Right lobe of liver (tissue), 6 donors: ENCODE measurements at regions not wholly inside any gene's neighbourhood (a gene's known extent, or its start where the extent isn't known, plus 50 kb on each side); places are given as distances from the start of the nearest gene placed in this dataset.
A peak's percentile ranks its signal among the peaks of the same experiment; 100 is the strongest.

Source experiments
- ATAC-seq, 4 donors: fragments of 200-7000 bp; cut with Tn5 transposase; one replicate each; pipeline ENCODE4 v1.9.1; 2020; ENCODE audit warnings: mild to moderate bottlenecking in 4 of 4, moderate library complexity in 4 of 4
- DNase-seq, 3 donors: peaks; one replicate each; pipeline ENCODE4 v3.0.0-alpha.2; 2020
- H3K27ac ChIP-seq, 3 donors: fragments of 200-600 bp; one replicate each; pipeline ENCODE4 v1.8.0; 2022
- H3K27me3 ChIP-seq, 2 donors: fragments of 200-600 bp; one replicate each; pipeline ENCODE4 v1.8.0; 2022
- H3K36me3 ChIP-seq, 4 donors: fragments of 200-600 bp; sonication (generic) in 1 of 4; one replicate each; pipeline versions ENCODE4 v1.5.1 to v1.8.0; 2017 to 2022; ENCODE audit warnings: control low read depth in 1 of 4
- H3K4me1 ChIP-seq, 4 donors: fragments of 200-600 bp; sonication (generic) in 1 of 4; one replicate each; pipeline versions ENCODE4 v1.5.1 to v1.8.0; 2017 to 2022; ENCODE audit warnings: control low read depth in 1 of 4
- H3K4me3 ChIP-seq, 3 donors: fragments of 200-600 bp; one replicate each; pipeline ENCODE4 v1.8.0; 2022
- H3K9me3 ChIP-seq, 4 donors: fragments of 200-600 bp; sonication (generic) in 1 of 4; one replicate each; pipeline versions ENCODE4 v1.5.1 to v1.8.0; 2017 to 2022; ENCODE audit warnings: control low read depth in 1 of 4
- POLR2A ChIP-seq: fragments of 450-650 bp; IDR thresholded peaks from one replicate; pipeline ENCODE4 v1.6.1; 2017; ENCODE audit warnings: antibody characterized with exemption, mild to moderate bottlenecking
- WGBS: methylation state at CpG from one replicate; pipeline ENCODE4 v1.1.6; 2018; ENCODE audit warnings: low coverage, low lambda C conversion rate; ENCODE audit not compliant: insufficient coverage; ENCODE audit errors: missing lambda C conversion rate; 5-methylcytosine and 5-hydroxymethylcytosine counted together
- intact Hi-C, 2 donors: fragments of 100-400 bp; cut with DNase I; formaldehyde crosslinking; loops; one replicate each; pipeline versions ENCODE4 v1.11.2 to v1.14.1; 2022
- TF ChIP-seq, protein P1 (sequence below), 4 donors: fragments of 200-600 bp in 3 of 4; fragments of 450-650 bp in 1 of 4; IDR thresholded peaks; one replicate each; pipeline versions ENCODE4 v1.5.1 to v1.8.0; 2016 to 2022; ENCODE audit warnings: antibody characterized with exemption in 4 of 4, mild to moderate bottlenecking in 2 of 4
- donor health status: DM: no; HTN: yes; CAD: no.
- donor health status: DM: no; HTN: no; CAD: no.
- donor health status: DM: no; HTN: no; CAD: no.
- donor health status: DM: no; HTN: yes; CAD: no.
- donor health status: DM: no; HTN: yes; CAD: no.

DNA sequence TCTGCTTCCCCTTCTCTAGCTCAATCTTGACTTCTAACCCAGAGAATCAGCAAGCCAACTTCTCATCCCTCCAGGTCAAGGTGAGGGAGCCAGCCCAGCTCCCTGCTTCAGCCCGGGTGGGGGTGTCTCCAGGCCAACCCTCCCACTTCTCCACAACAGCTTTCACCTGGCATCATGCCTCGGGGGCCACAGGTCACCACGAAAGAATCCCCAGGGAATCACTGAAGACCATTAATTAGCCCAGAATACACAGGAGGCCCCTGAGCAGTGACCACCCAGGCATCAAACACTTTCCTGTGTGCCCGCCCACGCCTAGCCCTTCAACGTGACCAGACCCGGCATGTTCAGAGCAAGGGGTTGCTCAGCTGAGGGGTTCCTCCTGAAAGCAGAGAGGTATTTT, 646.7 kb downstream of the BCOR start:
- WGBS = 61% methylated on average over 7 of the region's 7 CpGs

DNA sequence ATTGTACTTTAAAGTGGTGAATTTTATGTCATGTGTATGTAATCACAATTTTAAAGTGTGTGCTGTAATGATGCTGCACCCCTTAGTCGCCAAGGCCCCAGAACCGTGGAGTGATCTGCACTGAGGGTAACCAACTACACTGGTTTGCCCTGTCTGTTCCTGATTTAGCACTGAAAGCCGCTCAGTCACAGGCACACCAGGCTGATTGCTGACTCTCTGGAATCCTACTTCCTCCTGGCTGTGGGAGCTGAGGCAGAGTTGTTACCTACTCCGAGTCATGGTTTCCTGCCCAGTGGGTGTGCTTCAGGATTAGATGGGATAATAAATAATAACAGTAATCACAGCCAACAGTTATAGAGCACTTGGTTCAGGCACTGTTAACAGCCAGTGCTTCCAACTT, 645.4 kb downstream of the BCOR start:
- ATAC-seq (peak in 2 of 4 donors; percentile 16 to 37), DNase-seq (no peak)
- H3K27me3 ChIP-seq = no peaks in the 10 kb centered on the region
- no peaks in the 10 kb centered on the region for H3K36me3 ChIP-seq
- WGBS = no CpG with 5 or more reads among the region's 4 CpGs
- intact Hi-C loops = no loop called here
- no peak overlapping the region for H3K27ac ChIP-seq
- no peak overlapping the region for H3K4me3 ChIP-seq
- TF ChIP-seq, protein P1, sequence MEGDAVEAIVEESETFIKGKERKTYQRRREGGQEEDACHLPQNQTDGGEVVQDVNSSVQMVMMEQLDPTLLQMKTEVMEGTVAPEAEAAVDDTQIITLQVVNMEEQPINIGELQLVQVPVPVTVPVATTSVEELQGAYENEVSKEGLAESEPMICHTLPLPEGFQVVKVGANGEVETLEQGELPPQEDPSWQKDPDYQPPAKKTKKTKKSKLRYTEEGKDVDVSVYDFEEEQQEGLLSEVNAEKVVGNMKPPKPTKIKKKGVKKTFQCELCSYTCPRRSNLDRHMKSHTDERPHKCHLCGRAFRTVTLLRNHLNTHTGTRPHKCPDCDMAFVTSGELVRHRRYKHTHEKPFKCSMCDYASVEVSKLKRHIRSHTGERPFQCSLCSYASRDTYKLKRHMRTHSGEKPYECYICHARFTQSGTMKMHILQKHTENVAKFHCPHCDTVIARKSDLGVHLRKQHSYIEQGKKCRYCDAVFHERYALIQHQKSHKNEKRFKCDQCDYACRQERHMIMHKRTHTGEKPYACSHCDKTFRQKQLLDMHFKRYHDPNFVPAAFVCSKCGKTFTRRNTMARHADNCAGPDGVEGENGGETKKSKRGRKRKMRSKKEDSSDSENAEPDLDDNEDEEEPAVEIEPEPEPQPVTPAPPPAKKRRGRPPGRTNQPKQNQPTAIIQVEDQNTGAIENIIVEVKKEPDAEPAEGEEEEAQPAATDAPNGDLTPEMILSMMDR (IDR thresholded peaks at IDR 0.05) = no peak
- TF ChIP-seq POLR2A = no peak
- H3K4me1 ChIP-seq = no peaks in the 10 kb centered on the region
- no peaks in the 10 kb centered on the region for H3K9me3 ChIP-seq

More for the DNA sequence above, 646.7 kb downstream of the BCOR start:
- no peaks in the 10 kb centered on the region for H3K4me1 ChIP-seq
- ATAC-seq (no peak), DNase-seq (no peak)
- H3K36me3 ChIP-seq = no peaks in the 10 kb centered on the region
- intact Hi-C loops = no loop called here
- H3K4me3 ChIP-seq = no peak overlapping the region
- TF ChIP-seq POLR2A = no peak
- TF ChIP-seq, protein P1 (IDR thresholded peaks at IDR 0.05) = no peak
- no peaks in the 10 kb centered on the region for H3K9me3 ChIP-seq
- no peak overlapping the region for H3K27ac ChIP-seq
- H3K27me3 ChIP-seq = no peaks in the 10 kb centered on the region

DNA sequence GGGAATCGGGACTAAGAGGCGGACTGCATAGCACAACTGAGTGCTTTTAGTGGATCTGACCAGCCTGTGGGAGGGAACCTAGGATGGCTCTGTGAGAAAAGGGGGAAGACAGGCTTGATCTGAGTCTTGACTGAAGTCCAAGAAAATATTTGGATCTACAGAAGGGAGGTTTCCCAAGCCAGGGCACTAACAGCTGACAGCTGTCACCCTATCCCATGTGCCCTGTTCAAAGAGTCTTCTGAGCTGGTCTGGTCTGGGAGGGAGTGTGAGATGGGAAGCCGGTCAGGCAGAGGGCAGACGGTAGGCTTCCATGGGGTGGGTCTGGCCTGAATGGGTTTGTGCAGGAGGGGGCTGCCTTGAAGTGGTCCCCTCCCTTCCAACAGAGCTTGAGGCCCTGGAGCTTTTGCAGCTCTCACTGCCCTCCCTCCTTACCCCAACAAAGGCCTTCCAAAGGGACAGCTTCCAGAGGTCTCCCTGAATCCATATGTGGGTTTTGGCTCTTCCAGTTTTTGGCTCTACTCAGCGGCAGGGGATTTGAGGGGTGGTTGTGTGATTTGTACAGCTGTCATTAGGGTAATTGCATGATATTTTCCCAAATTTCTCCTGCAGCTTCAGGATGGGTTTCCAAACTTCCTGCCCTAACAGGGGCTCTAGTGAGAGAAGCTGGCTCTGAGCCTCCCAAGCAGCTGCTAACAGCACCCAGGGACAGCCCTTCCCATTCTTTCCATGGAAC, 643.7 kb downstream of the BCOR start:
- ATAC-seq (no peak), DNase-seq (no peak)
- H3K36me3 ChIP-seq = no peaks in the 10 kb centered on the region
- 56% methylated on average over 3 of the region's 5 CpGs for WGBS
- intact Hi-C loops = no loop called here
- no peak overlapping the region for H3K27ac ChIP-seq
- H3K27me3 ChIP-seq = no peaks in the 10 kb centered on the region
- TF ChIP-seq, protein P1 (IDR thresholded peaks at IDR 0.05) = no peak
- TF ChIP-seq POLR2A = no peak
- H3K4me1 ChIP-seq = no peaks in the 10 kb centered on the region
- H3K9me3 ChIP-seq = no peaks in the 10 kb centered on the region
- no peak overlapping the region for H3K4me3 ChIP-seq

DNA sequence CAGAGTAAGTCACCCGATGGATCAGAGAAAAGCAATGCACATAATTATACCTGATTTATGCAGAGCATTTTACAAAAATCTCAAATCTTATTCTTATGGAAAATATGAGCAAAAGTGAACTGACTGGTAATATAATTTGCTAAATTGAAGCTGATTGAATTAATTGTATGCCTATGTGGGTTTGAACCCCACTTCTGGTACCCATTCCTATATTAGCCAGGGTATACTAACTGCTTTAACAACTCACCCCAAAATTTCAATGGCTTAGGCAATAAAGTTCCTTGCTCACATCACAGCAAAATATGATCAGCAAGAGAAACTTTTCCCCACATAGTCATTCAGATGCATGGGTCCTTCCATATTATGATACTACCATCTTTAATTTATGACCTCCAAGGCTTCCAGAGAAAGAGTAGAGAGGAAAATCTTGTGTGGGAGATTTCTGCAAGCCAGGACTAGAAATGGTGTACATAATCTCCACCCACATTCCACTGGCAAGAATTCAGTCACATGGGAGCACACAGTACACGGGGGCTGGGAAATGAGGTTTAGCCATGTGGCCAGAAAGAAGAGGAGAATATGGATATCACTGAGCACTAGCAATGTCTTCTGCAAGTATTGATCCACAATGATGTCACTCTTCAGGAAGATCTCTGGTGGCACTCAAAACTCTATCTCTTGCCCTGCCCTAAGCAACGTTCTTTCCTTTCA, 640.7 kb downstream of the BCOR start:
- H3K36me3 ChIP-seq = no peaks in the 10 kb centered on the region
- WGBS = 44% methylated on average over 3 of the region's 3 CpGs

More for the DNA sequence above, 640.7 kb downstream of the BCOR start:
- Histone ChIP-seq H3K27me3 (no peaks in the 10 kb centered on the region), H3K9me3 (no peaks in the 10 kb centered on the region), H3K4me3 (no peak overlapping the region), H3K4me1 (peaks cover 0 to 3% (median 0%) of the 10 kb centered on the region in 4 donors), H3K27ac (no peak overlapping the region)
- intact Hi-C loops = no loop called here
- TF ChIP-seq POLR2A = no peak
- TF ChIP-seq, protein P1 (IDR thresholded peaks at IDR 0.05) = no peak
- ATAC-seq = peak in 1 of 4 donors; percentile 26
- DNase-seq = no peak
